Body of pancreas (tissue), 4 donors: ENCODE measurements at regions not wholly inside any gene's neighbourhood (a gene's known extent, or its start where the extent isn't known, plus 50 kb on each side); places are given as distances from the start of the nearest gene placed in this dataset.

Experiments used
- ATAC-seq: fragments of 150-250 bp; one replicate; pipeline ENCODE4 v1.9.1; 2016
- DNase-seq, 4 donors: peaks; one replicate each; pipeline ENCODE4 v3.0.0-alpha.2; 2019
- H3K27ac ChIP-seq, 4 donors: fragments of 200-600 bp; sonication (generic); 1 replicate in 3 of 4; 2 replicates in 1 of 4; pipeline versions ENCODE4 v1.5.1 to v1.6.1; 2016 to 2019; ENCODE audit warnings: mild to moderate bottlenecking in 1 of 4, mixed read lengths in 1 of 4, moderate library complexity in 1 of 4
- H3K27me3 ChIP-seq, 2 donors: fragments of 200-600 bp; sonication (generic); one replicate each; pipeline ENCODE4 v1.6.0; 2016; ENCODE audit warnings: mild to moderate bottlenecking in 1 of 2
- H3K36me3 ChIP-seq, 2 donors: fragments of 200-600 bp; sonication (generic); replicated peaks in 1 of 2; 2 replicates each; pipeline ENCODE4 v1.5.1; 2016; ENCODE audit warnings: low read depth in 2 of 2; ENCODE audit not compliant: insufficient read depth in 1 of 2
- H3K4me1 ChIP-seq: fragments of 200-600 bp; sonication (generic); one replicate; pipeline ENCODE4 v1.6.0; 2016
- H3K4me3 ChIP-seq, 2 donors: fragments of 200-600 bp; sonication (generic); 1 replicate in 1 of 2; 2 replicates in 1 of 2; pipeline ENCODE4 v1.5.1; 2016 to 2019
- H3K9me3 ChIP-seq, 3 donors: fragments of 200-600 bp; sonication (generic); 1 replicate in 2 of 3; 2 replicates in 1 of 3; pipeline ENCODE4 v1.5.1; 2016
- POLR2A ChIP-seq, 3 donors: fragments of 450-650 bp; IDR thresholded peaks; one replicate each; pipeline ENCODE4 v1.6.1; 2016; ENCODE audit warnings: antibody characterized with exemption in 3 of 3, mild to moderate bottlenecking in 2 of 3
- WGBS, 2 donors: methylation state at CpG; one replicate each; pipeline ENCODE4 v1.1.5; 2017; 5-methylcytosine and 5-hydroxymethylcytosine counted together
- intact Hi-C: fragments of 100-400 bp; cut with DNase I; formaldehyde crosslinking; loops from one replicate; pipeline ENCODE4 v1.15.1; 2023
- TF ChIP-seq, protein P1 (sequence below), 7 experiments: fragments of 450-650 bp in 4 of 7; fragments of 200-600 bp in 3 of 7; sonication (generic) in 3 of 7; IDR thresholded peaks; one replicate each; pipeline ENCODE4 v1.5.1; 2016 to 2019; ENCODE audit warnings: antibody characterized with exemption in 7 of 7

DNA sequence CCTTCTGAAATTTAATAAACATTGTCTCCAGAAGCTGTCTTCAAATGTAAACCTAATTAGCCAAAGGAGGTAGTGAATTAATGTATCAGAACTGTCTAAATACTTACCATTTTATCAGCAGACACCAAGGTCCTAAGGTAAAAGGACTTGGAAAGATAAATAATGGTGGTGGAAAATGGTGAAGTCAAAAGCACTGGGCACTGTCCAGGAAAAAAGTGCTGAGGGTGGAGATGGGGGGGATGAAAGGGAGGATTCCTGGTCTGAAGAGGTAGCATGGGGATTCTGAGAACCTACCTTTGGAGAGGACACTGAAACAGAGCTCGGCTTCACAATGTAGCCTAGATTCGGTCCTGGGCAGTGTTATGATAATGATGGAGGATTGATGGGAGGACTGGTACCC is 149.0 kb upstream of the DPH6 start:
- no peak overlapping the region for H3K27ac ChIP-seq
- 98 to 100% methylated on average over 2 of the region's 2 CpGs for WGBS, 2 donors
- H3K36me3 ChIP-seq = no peaks in the 10 kb centered on the region
- H3K9me3 ChIP-seq = no peaks in the 10 kb centered on the region
- no peak for TF ChIP-seq POLR2A (IDR thresholded peaks at IDR 0.05)
- TF ChIP-seq, protein P1, sequence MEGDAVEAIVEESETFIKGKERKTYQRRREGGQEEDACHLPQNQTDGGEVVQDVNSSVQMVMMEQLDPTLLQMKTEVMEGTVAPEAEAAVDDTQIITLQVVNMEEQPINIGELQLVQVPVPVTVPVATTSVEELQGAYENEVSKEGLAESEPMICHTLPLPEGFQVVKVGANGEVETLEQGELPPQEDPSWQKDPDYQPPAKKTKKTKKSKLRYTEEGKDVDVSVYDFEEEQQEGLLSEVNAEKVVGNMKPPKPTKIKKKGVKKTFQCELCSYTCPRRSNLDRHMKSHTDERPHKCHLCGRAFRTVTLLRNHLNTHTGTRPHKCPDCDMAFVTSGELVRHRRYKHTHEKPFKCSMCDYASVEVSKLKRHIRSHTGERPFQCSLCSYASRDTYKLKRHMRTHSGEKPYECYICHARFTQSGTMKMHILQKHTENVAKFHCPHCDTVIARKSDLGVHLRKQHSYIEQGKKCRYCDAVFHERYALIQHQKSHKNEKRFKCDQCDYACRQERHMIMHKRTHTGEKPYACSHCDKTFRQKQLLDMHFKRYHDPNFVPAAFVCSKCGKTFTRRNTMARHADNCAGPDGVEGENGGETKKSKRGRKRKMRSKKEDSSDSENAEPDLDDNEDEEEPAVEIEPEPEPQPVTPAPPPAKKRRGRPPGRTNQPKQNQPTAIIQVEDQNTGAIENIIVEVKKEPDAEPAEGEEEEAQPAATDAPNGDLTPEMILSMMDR (IDR thresholded peaks at IDR 0.05) = no peak
- H3K27me3 ChIP-seq = no peaks in the 10 kb centered on the region
- DNase-seq (no peak), ATAC-seq (no peak)
- intact Hi-C loops = no loop called here
- H3K4me1 ChIP-seq = peaks cover 35% of the 10 kb centered on the region
- no peak overlapping the region for H3K4me3 ChIP-seq

DNA sequence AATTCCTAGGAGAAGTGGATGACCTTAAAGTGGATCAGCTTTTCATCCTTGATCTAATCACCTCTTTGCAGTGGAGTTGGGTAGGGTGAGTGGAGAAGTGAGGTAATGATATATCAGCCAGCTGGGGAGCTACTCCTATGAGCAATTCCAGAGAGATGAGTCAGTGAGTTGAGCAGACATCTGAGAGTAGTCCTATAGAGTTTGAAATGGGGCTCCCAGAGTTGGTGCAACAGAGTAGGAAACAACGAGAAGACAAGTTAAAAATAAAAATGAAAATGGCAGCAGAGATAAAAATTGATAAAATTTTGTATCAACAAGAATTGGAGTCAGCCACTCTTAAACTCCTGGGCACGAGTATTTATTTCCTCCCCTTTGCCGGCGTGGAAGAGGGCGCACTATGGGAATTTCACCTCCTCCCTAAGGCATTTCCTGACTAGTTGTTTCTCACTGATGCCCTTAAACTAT is 150.8 kb upstream of the DPH6 start:
- TF ChIP-seq, protein P1 (IDR thresholded peaks at IDR 0.05) = no peak
- TF ChIP-seq POLR2A (IDR thresholded peaks at IDR 0.05) = no peak
- WGBS, 2 donors = 82 to 85% methylated on average over 5 of the region's 5 CpGs
- Histone ChIP-seq H3K4me1 (peaks cover 20% of the 10 kb centered on the region), H3K36me3 (no peaks in the 10 kb centered on the region), H3K9me3 (no peaks in the 10 kb centered on the region), H3K4me3 (no peak overlapping the region), H3K27ac (no peak overlapping the region), H3K27me3 (no peaks in the 10 kb centered on the region)
- intact Hi-C loops = no loop called here
- DNase-seq (no peak), ATAC-seq (no peak)

DNA sequence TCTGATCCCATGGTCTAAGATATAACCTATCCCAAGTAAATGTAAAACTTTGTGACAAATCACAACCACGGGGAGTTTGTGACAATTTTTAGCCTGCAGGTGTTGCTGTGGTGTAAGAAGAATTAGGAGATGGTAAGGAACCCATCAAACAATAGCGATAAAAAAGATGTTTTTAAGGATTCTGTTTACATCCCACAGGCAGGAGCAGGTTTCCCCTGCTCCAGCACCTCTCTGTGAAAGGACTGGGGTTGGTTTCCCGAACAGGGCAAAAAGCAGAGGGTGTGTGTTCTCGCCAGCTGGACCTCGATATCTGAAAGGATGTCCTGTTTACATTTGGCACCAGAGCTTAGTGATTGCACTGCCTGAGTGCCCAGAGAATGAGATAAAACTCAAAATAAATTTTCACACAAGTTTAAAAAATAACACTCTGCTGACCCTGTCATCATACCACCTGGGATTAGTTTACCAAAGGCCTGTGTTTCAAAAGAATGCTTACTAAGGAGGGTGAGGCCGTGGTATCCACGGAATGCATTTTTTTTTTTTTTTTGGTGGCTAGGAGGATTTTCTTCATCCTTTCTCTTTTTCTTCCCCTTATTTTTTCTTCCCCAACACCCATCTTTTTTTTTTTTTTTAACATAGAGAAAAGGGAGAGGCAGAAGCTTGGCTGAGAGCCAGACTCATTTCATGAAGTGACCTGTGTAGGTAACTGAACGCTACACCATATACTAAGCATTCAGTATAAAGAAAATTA is 151.8 kb upstream of the DPH6 start:
- WGBS, 2 donors = 24 to 35% methylated on average over 8 of the region's 8 CpGs
- peak overlapping the region in 1 of 4 donors; percentile 36 for H3K27ac ChIP-seq

DNA sequence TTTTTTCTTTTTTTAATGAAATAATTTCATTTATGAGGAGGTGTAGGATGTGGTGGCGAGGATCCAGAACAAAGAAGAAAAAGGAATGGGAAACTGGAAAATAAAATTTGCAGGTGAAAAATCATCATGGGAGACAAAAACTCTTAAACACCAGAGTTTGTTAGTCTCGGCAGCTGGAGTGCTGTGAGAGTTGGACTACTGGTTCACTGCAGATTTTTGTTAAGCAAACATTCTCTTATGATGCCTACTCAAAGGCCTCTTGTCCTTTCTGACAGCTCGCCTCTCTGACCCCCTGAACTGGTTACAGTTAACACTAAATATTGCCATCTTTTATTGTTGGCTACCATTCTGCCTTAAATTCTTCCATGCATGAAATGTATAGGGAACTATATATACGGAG is 152.4 kb upstream of the DPH6 start:
- Histone ChIP-seq H3K36me3 (no peaks in the 10 kb centered on the region), H3K27ac (peak overlapping the region in 1 of 4 donors; percentile 36), H3K4me3 (no peak overlapping the region), H3K4me1 (peaks cover 14% of the 10 kb centered on the region), H3K9me3 (no peaks in the 10 kb centered on the region), H3K27me3 (no peaks in the 10 kb centered on the region)
- intact Hi-C loops = no loop called here
- DNase-seq (no peak), ATAC-seq (no peak)
- WGBS, 2 donors = 86 to 91% methylated on average over 4 of the region's 4 CpGs
- TF ChIP-seq, protein P1 (IDR thresholded peaks at IDR 0.05) = no peak
- no peak for TF ChIP-seq POLR2A (IDR thresholded peaks at IDR 0.05)

More for the DNA sequence above, 151.8 kb upstream of the DPH6 start:
- peak; percentile 40 for ATAC-seq
- peaks cover 20% of the 10 kb centered on the region for H3K4me1 ChIP-seq
- H3K9me3 ChIP-seq = no peaks in the 10 kb centered on the region
- TF ChIP-seq POLR2A (IDR thresholded peaks at IDR 0.05) = no peak
- TF ChIP-seq, protein P1 (IDR thresholded peaks at IDR 0.05) = peak in 1 of 7 experiments; percentile 4
- no peaks in the 10 kb centered on the region for H3K27me3 ChIP-seq
- no peak overlapping the region for H3K4me3 ChIP-seq
- H3K36me3 ChIP-seq = no peaks in the 10 kb centered on the region
- peak in 1 of 4 donors; percentile 21 for DNase-seq
- intact Hi-C loops = no loop called here
